ENCODE measurements at regions not wholly inside any gene's neighbourhood (a gene's known extent, or its start where the extent isn't known, plus 50 kb on each side); places are given as distances from the start of the nearest gene placed in this dataset.

DNA sequence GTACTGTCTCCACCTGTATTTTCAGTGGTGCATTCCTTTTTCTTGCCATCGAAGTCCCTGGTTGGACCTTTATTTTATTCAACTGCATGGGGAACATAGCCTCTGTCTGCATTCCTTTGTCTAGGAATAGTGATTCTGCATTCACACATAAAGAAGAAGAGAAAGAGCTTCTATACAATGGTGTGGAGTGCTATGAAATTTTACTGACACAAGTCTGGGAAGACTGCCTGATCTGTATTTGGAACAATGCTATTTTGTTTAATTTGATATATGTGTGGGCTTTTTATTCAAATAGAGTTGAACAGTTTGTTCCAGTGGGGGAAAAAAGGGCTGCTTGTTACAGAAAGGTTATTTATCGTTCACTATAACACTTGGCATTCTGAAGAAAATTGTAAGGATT is 375.7 kb upstream of the POU3F2 start (continued):
- no peak for TF ChIP-seq ZBTB40 (IDR thresholded peaks at IDR 0.05; ENCODE audit: borderline replicate concordance)
- no peak for TF ChIP-seq TBL1XR1 (IDR thresholded peaks at IDR 0.05; ENCODE audit: low read depth, low read length)
- no peak for TF ChIP-seq IRF4 (IDR thresholded peaks at IDR 0.05; ENCODE audit: low read depth, low read length)
- TF ChIP-seq ESRRA (IDR thresholded peaks at IDR 0.05; ENCODE audit: low read length), result no peak

DNA sequence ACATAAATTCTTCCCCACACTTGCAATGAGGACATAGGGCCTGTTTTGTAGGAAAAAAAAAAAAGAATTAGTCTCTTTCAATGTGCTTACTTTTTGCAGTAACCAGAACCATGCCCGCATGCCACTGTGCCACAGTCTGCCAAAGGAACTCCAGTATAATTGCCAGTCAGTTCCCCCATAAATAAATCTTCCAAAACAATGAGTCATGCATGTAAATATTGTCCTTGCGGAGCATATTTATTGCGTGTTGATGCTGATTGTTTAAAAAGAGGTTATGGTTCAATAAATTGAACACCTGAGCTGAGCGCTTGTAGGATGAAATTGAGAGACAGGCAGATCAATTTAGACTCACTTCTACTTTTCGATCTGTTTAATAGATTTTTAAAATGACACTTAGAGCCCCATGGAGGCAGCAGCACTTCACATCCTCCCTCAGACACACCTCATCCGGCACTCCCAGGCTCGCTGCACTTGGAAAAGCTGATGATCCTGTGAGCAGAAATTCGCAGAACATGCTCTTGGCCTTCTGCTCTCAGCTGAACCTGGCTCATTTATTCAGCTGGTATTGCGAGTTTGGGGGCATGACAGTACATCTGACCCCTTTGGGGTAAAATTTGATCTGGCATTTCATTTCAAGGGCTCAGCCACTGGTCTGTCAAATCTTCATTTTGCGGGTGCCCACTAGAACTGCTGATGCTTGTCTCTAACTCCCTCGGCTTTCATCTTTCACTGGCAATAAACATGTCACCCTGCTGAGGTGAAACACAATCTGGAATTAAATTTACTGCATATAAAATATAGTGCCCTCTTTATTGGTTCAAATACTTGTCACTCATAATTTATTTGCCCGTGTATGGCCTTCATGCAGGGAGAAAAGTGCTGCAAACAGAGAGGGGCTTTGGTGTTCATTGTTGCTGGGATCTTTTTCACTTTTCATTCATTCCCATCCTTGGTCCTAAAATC is 371.1 kb upstream of the POU3F2 start:
- H4K20me1 ChIP-seq (ENCODE audit: control insufficient read depth, insufficient read depth), result no peaks in the 10 kb centered on the region
- H3K79me2 ChIP-seq (ENCODE audit: control insufficient read depth, insufficient read depth, low read length), result no peaks in the 10 kb centered on the region
- in situ Hi-C loops (cut with MboI), result no loop called here
- no peak overlapping the region for H3K27ac ChIP-seq (ENCODE audit: control insufficient read depth, insufficient read depth)
- no peak overlapping the region for H3K4me3 ChIP-seq
- no peaks in the 10 kb centered on the region for H3K9me3 ChIP-seq (replicated peaks; ENCODE audit: control insufficient read depth, insufficient read depth, low read length)
- no peak overlapping the region for H3K4me2 ChIP-seq (ENCODE audit: control insufficient read depth, insufficient read depth)
- H3K9ac ChIP-seq (ENCODE audit: control insufficient read depth, insufficient read depth, low read length), result no peak overlapping the region
- ATAC-seq (no peak), FAIRE-seq (no peak), DNase-seq (ENCODE audit: low read depth, low spot score) (no peak)
- no peak overlapping the region for H2AFZ ChIP-seq (ENCODE audit: control insufficient read depth, low read depth, low read length)
- 32% methylated on average over 12 of the region's 12 CpGs for WGBS (ENCODE audit: insufficient coverage, insufficient replicate concordance, low lambda C conversion rate, missing lambda C conversion rate)
- H3K36me3 ChIP-seq (ENCODE audit: control insufficient read depth in 2 of 2, insufficient read depth in 2 of 2, low read length in 1 of 2), result no peaks in the 10 kb centered on the region
- ChIA-PET RAD21 (ENCODE audit: unreplicated experiment) (no interaction called here), CTCF (no interaction called here), SMC1A (ENCODE audit: uncharacterized antibody, unreplicated experiment) (no interaction called here), POLR2A (no interaction called here)
- H3K27me3 ChIP-seq (replicated peaks in 1 of 2; ENCODE audit: control insufficient read depth in 2 of 2, insufficient read depth in 2 of 2, low read length in 1 of 2), result no peaks in the 10 kb centered on the region
- intact Hi-C loops (cut with micrococcal nuclease; ENCODE audit: unreplicated experiment), result no loop called here
- no peaks in the 10 kb centered on the region for H3K4me1 ChIP-seq (ENCODE audit: control insufficient read depth, insufficient read depth, low read length)
- BruUV-seq (replicated peaks), result no TSS peak
- TF ChIP-seq HDGF (IDR thresholded peaks at IDR 0.05) (no peak), KDM1A (IDR thresholded peaks at IDR 0.05; ENCODE audit: borderline replicate concordance) (no peak), SREBF1 (IDR thresholded peaks at IDR 0.05; ENCODE audit: low read length) (no peak), NFXL1 (IDR thresholded peaks at IDR 0.05; ENCODE audit: borderline replicate concordance) (no peak), ZZZ3 (IDR thresholded peaks at IDR 0.05; ENCODE audit: control insufficient read depth, insufficient read length, low read depth) (no peak), STAT3 (IDR thresholded peaks at IDR 0.05; ENCODE audit: low read depth, low read length) (no peak), TCF7 (IDR thresholded peaks at IDR 0.05; ENCODE audit: borderline replicate concordance) (no peak), CUX1 (IDR thresholded peaks at IDR 0.05; ENCODE audit: insufficient replicate concordance, low read depth, low read length) (no peak), SRF (IDR thresholded peaks at IDR 0.05; ENCODE audit: low read depth in 2 of 2, low read length in 2 of 2) (no peak)

Data from GM12878 (cell line).